OCI-LY7 (cell line): ENCODE measurements at regions not wholly inside any gene's neighbourhood (a gene's known extent, or its start where the extent isn't known, plus 50 kb on each side); places are given as distances from the start of the nearest gene placed in this dataset.

Experiments used
- BruUV-seq: library from RNA; stranded (reverse); fragments of 400-500 nt; replicated peaks from 2 replicates; lab custom pipeline; 2021; lab: Mats Ljungman, UMichigan
- CTCF ChIA-PET: fragments of 300-600 bp; sonication (Branson Sonifier 250); formaldehyde crosslinking; loops from one replicate; lab custom pipeline; 2022; ENCODE audit warnings: antibody characterized with exemption; ENCODE audit not compliant: unreplicated experiment; lab: Charles Lee
- POLR2A ChIA-PET: fragments of 300-600 bp; sonication (Branson Sonifier 250); formaldehyde crosslinking; loops from one replicate; lab custom pipeline; 2022; ENCODE audit warnings: antibody characterized with exemption; lab: Charles Lee
- DNase-seq: peaks from one replicate; pipeline ENCODE4 v3.0.0-alpha.2; 2015; ENCODE audit warnings: low spot score
- H2AFZ ChIP-seq: fragments of 200-600 bp; sonication (generic), shearing (Covaris generic); 2 replicates; pipeline ENCODE4 v1.6.1; 2014; ENCODE audit warnings: mild to moderate bottlenecking, antibody characterized with exemption, low read length, moderate library complexity
- H3K27ac ChIP-seq: fragments of 200-600 bp; sonication (generic); 2 replicates; pipeline ENCODE4 v1.5.1; 2014; ENCODE audit warnings: mixed run types, low read depth, mild to moderate bottlenecking, moderate library complexity, low read length, inconsistent platforms; ENCODE audit not compliant: poor library complexity, severe bottlenecking
- H3K36me3 ChIP-seq: fragments of 200-600 bp; sonication (generic); 2 replicates; pipeline ENCODE4 v1.6.1; 2014; ENCODE audit warnings: mild to moderate bottlenecking, antibody characterized with exemption, low read length, moderate library complexity, mixed read lengths; ENCODE audit not compliant: insufficient read depth
- H3K4me1 ChIP-seq: fragments of 200-600 bp; sonication (generic); 2 replicates; pipeline ENCODE4 v1.5.1; 2014; ENCODE audit warnings: mild to moderate bottlenecking, low read length; ENCODE audit not compliant: insufficient read depth, poor library complexity, severe bottlenecking
- H3K4me2 ChIP-seq: fragments of 200-600 bp; sonication (generic); 2 replicates; pipeline ENCODE4 v1.6.1; 2014; ENCODE audit warnings: mild to moderate bottlenecking, low read length
- H3K4me3 ChIP-seq: fragments of 200-600 bp; sonication (generic); 2 replicates; pipeline ENCODE4 v1.5.1; 2014; ENCODE audit warnings: mild to moderate bottlenecking, low read depth, low read length; ENCODE audit not compliant: poor library complexity, severe bottlenecking
- H3K79me2 ChIP-seq: fragments of 200-600 bp; sonication (generic); 2 replicates; pipeline ENCODE4 v1.6.1; 2016; ENCODE audit warnings: low read depth, mild to moderate bottlenecking, low read length, moderate library complexity, mixed read lengths; ENCODE audit not compliant: insufficient read depth
- H3K9me2 ChIP-seq: fragments of 200-600 bp; sonication (generic); 2 replicates; pipeline ENCODE4 v1.6.1; 2016; ENCODE audit warnings: mild to moderate bottlenecking, low read length, mixed read lengths; ENCODE audit not compliant: insufficient read depth
- H3K9me3 ChIP-seq: fragments of 200-600 bp; sonication (generic); 2 replicates; pipeline ENCODE4 v1.6.1; 2014; ENCODE audit warnings: mild to moderate bottlenecking, mixed run types, low read length, mixed read lengths
- H4K20me1 ChIP-seq: fragments of 200-600 bp; sonication (generic); 2 replicates; pipeline ENCODE4 v1.6.1; 2014; ENCODE audit warnings: mild to moderate bottlenecking, antibody characterized with exemption, low read length, moderate library complexity, mixed read lengths; ENCODE audit not compliant: insufficient read depth
- EZH2phosphoT487 ChIP-seq: fragments of 200-600 bp; sonication (generic); IDR thresholded peaks from 2 replicates; pipeline ENCODE4 v1.6.1; 2018; ENCODE audit warnings: low read depth, borderline replicate concordance, mild to moderate bottlenecking, mixed run types, antibody characterized with exemption, low read length, moderate library complexity, mixed read lengths
- intact Hi-C: fragments of 100-400 bp; cut with micrococcal nuclease; formaldehyde crosslinking; loops from one replicate; pipeline ENCODE4 v1.10.0; 2022; ENCODE audit not compliant: unreplicated experiment
- TF ChIP-seq, protein P1 (sequence below): fragments of 200-600 bp; sonication (generic); conservative IDR thresholded peaks from 2 replicates; pipeline ENCODE4 v1.5.1; 2014; ENCODE audit warnings: mild to moderate bottlenecking, antibody characterized with exemption, low read length, moderate library complexity, mixed read lengths

DNA sequence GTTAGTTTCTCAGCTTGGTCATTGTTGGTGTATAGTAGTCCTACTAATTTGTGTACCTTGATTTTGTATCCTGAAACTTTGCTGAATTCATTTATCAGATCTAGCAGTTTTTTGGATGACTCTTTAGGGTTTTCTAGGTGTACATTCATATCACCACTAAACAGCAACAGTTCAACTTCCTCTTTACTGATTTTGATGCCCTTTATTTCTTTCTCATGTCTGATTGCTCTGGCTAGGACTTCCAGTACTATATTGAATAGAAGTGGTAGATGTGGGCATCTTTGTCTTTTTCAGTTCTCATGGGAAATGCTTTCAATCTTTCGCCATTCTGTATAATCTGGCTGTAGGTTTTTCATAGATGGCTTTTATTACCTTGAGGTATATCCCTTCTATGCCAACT lies 61.3 kb upstream of the HEY2 start:
- CTCF ChIA-PET = no interaction called here
- Histone ChIP-seq H3K4me2 (no peak overlapping the region), H2AFZ (no peak overlapping the region), H3K9me3 (no peaks in the 10 kb centered on the region), H3K9me2 (no peaks in the 10 kb centered on the region), H4K20me1 (no peaks in the 10 kb centered on the region), H3K27ac (no peak overlapping the region), H3K4me3 (no peak overlapping the region), H3K36me3 (no peaks in the 10 kb centered on the region), H3K4me1 (no peaks in the 10 kb centered on the region), H3K79me2 (no peaks in the 10 kb centered on the region)
- POLR2A ChIA-PET = interaction anchor here (1.8 kb wide), 1 partner anchor 30 kb away, joined by 4 read pairs; no protein-coding TSS in a partner anchor
- DNase-seq = no peak
- TF ChIP-seq EZH2phosphoT487 = no peak
- TF ChIP-seq, protein P1, sequence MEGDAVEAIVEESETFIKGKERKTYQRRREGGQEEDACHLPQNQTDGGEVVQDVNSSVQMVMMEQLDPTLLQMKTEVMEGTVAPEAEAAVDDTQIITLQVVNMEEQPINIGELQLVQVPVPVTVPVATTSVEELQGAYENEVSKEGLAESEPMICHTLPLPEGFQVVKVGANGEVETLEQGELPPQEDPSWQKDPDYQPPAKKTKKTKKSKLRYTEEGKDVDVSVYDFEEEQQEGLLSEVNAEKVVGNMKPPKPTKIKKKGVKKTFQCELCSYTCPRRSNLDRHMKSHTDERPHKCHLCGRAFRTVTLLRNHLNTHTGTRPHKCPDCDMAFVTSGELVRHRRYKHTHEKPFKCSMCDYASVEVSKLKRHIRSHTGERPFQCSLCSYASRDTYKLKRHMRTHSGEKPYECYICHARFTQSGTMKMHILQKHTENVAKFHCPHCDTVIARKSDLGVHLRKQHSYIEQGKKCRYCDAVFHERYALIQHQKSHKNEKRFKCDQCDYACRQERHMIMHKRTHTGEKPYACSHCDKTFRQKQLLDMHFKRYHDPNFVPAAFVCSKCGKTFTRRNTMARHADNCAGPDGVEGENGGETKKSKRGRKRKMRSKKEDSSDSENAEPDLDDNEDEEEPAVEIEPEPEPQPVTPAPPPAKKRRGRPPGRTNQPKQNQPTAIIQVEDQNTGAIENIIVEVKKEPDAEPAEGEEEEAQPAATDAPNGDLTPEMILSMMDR = no peak
- intact Hi-C loops = no loop called here
- BruUV-seq = no TSS peak

DNA sequence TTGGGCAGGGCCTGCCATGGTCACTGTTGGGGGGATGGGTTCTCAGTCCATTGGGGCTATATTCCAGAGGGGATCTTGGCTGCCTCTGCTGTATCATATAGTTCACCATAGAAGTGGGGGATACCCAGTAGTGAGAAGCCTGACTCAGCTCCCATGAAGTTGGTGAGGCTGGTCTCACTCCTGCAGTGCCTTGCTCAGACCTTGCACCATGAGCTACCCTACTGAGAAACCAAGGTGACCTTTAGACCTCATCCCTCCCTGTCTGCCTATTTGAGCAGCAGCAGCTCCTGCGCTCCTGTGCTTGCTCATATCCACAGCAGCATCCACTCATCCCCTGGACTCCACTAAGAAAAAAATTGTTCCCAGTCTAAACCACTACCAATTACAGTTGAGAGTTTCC lies 56.0 kb upstream of the HEY2 start:
- H3K4me3 ChIP-seq = no peak overlapping the region
- BruUV-seq = no TSS peak
- H3K9me2 ChIP-seq = no peaks in the 10 kb centered on the region
- DNase-seq = no peak
- no peaks in the 10 kb centered on the region for H3K4me1 ChIP-seq
- no peak overlapping the region for H2AFZ ChIP-seq
- no peak overlapping the region for H3K4me2 ChIP-seq
- no peak for TF ChIP-seq EZH2phosphoT487
- TF ChIP-seq, protein P1 = no peak
- intact Hi-C loops = no loop called here
- CTCF ChIA-PET = no interaction called here
- H3K9me3 ChIP-seq = no peaks in the 10 kb centered on the region
- no peak overlapping the region for H3K27ac ChIP-seq
- no peaks in the 10 kb centered on the region for H4K20me1 ChIP-seq
- no peaks in the 10 kb centered on the region for H3K36me3 ChIP-seq
- POLR2A ChIA-PET = no interaction called here
- H3K79me2 ChIP-seq = no peaks in the 10 kb centered on the region

DNA sequence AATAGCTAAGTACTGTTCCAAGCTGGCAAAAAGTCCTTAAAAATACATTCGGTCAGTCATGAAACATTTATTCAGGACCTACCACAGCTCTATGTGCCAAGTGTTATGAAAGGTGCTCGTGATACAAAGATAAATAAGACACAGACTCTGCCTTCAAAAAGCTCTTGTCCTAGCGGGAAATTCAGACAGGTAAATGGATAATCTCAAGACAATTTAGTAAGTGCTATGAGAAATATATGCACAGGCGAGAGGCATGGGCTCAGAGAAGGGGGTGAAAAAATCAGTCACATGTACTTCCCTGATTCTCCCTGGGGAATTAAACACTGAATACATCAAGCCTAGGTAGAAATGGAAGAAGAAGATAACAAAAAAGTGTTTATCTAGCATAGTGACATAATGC lies 49.8 kb upstream of the HEY2 start:
- no TSS peak for BruUV-seq
- TF ChIP-seq EZH2phosphoT487 = no peak
- no peaks in the 10 kb centered on the region for H3K79me2 ChIP-seq
- no peak overlapping the region for H2AFZ ChIP-seq
- CTCF ChIA-PET = no interaction called here
- H3K4me3 ChIP-seq = no peak overlapping the region
- no peaks in the 10 kb centered on the region for H3K4me1 ChIP-seq
- H4K20me1 ChIP-seq = no peaks in the 10 kb centered on the region
- DNase-seq = no peak
- no peaks in the 10 kb centered on the region for H3K9me2 ChIP-seq
- no peak overlapping the region for H3K4me2 ChIP-seq
- no peak overlapping the region for H3K27ac ChIP-seq
- no peaks in the 10 kb centered on the region for H3K9me3 ChIP-seq
- no peaks in the 10 kb centered on the region for H3K36me3 ChIP-seq
- POLR2A ChIA-PET = interaction anchor here (0.6 kb wide), 1 partner anchor 342 kb away, joined by 3 read pairs; no protein-coding TSS in a partner anchor
- intact Hi-C loops = no loop called here
